ENCODE measurements at regions not wholly inside any gene's neighbourhood (a gene's known extent, or its start where the extent isn't known, plus 50 kb on each side); places are given as distances from the start of the nearest gene placed in this dataset.

GRCh38 chr4:138857416-138857815 is 158.2 kb upstream of the NOCT start:
- Histone ChIP-seq H3K27me3 (no peaks in the 10 kb centered on the region), H3K4me3 (no peak overlapping the region), H3K4me1 (no peaks in the 10 kb centered on the region), H3K36me3 (no peaks in the 10 kb centered on the region), H3K27ac (no peak overlapping the region), H3K9me3 (no peaks in the 10 kb centered on the region)
- intact Hi-C loops (cut with DNase I; ENCODE audit: low total_unique reads) = no loop called here
- no peak for TF ChIP-seq CTCF (IDR thresholded peaks at IDR 0.05)
- no peak for TF ChIP-seq POLR2A (IDR thresholded peaks at IDR 0.05)
- no peak for DNase-seq

GRCh38 chr4:138852681-138853080 is 162.9 kb upstream of the NOCT start:
- no peaks in the 10 kb centered on the region for H3K27me3 ChIP-seq
- H3K9me3 ChIP-seq = no peaks in the 10 kb centered on the region
- H3K4me1 ChIP-seq = no peaks in the 10 kb centered on the region
- intact Hi-C loops (cut with DNase I; ENCODE audit: low total_unique reads) = no loop called here
- H3K27ac ChIP-seq = no peak overlapping the region
- no peaks in the 10 kb centered on the region for H3K36me3 ChIP-seq
- H3K4me3 ChIP-seq = no peak overlapping the region
- DNase-seq = no peak
- TF ChIP-seq CTCF (IDR thresholded peaks at IDR 0.05) (no peak), POLR2A (IDR thresholded peaks at IDR 0.05) (no peak)

GRCh38 chr4:138851391-138852335 is 163.9 kb upstream of the NOCT start:
- Histone ChIP-seq H3K9me3 (no peaks in the 10 kb centered on the region), H3K36me3 (no peaks in the 10 kb centered on the region), H3K4me3 (peak overlapping the region in 1 of 2 donors; percentile 8), H3K4me1 (no peaks in the 10 kb centered on the region), H3K27me3 (no peaks in the 10 kb centered on the region), H3K27ac (no peak overlapping the region)
- intact Hi-C loops (cut with DNase I; ENCODE audit: low total_unique reads) = no loop called here
- no peak for DNase-seq
- TF ChIP-seq POLR2A (IDR thresholded peaks at IDR 0.05) = no peak
- TF ChIP-seq CTCF (IDR thresholded peaks at IDR 0.05) = no peak

GRCh38 chr4:138845664-138846063 is 169.9 kb upstream of the NOCT start:
- Histone ChIP-seq H3K36me3 (no peaks in the 10 kb centered on the region), H3K4me1 (no peaks in the 10 kb centered on the region), H3K27ac (no peak overlapping the region), H3K4me3 (no peak overlapping the region), H3K27me3 (no peaks in the 10 kb centered on the region), H3K9me3 (no peaks in the 10 kb centered on the region)
- intact Hi-C loops (cut with DNase I; ENCODE audit: low total_unique reads) = no loop called here
- DNase-seq = no peak
- TF ChIP-seq CTCF (IDR thresholded peaks at IDR 0.05) (no peak), POLR2A (IDR thresholded peaks at IDR 0.05) (no peak)

- Histone ChIP-seq H3K36me3 (no peaks in the 10 kb centered on the region), H3K4me1 (no peaks in the 10 kb centered on the region), H3K9me3 (no peaks in the 10 kb centered on the region), H3K27ac (no peak overlapping the region), H3K27me3 (no peaks in the 10 kb centered on the region), H3K4me3 (no peak overlapping the region)
- intact Hi-C loops (cut with DNase I; ENCODE audit: low total_unique reads) = no loop called here
- TF ChIP-seq CTCF (IDR thresholded peaks at IDR 0.05) (no peak), POLR2A (IDR thresholded peaks at IDR 0.05) (no peak)
- no peak for DNase-seq
Measured at GRCh38 chr4:138845054-138845453, 170.5 kb upstream of the NOCT start.

All from uterus (tissue), 3 donors.